ENCODE measurements at regions not wholly inside any gene's neighbourhood (a gene's known extent, or its start where the extent isn't known, plus 50 kb on each side); places are given as distances from the start of the nearest gene placed in this dataset.

- intact Hi-C loops (cut with DNase I) = no loop called here
- peaks cover 5 to 8% of the 10 kb centered on the region in 2 donors for H3K4me1 ChIP-seq
- ATAC-seq (no peak), DNase-seq (no peak)
- TF ChIP-seq CTCF (IDR thresholded peaks at IDR 0.05) = no peak
- H3K36me3 ChIP-seq = no peaks in the 10 kb centered on the region
- peaks cover 0 to 32% of the 10 kb centered on the region in 2 donors for H3K27me3 ChIP-seq
- H3K4me3 ChIP-seq = no peak overlapping the region
- H3K9me3 ChIP-seq = no peaks in the 10 kb centered on the region
- no peak overlapping the region for H3K27ac ChIP-seq
Observed at GRCh38 chr9:95769909-95770433, 105.5 kb upstream of the ERCC6L2 start.

- ATAC-seq (no peak), DNase-seq (no peak)
- H3K27ac ChIP-seq = no peak overlapping the region
- no peak overlapping the region for H3K4me3 ChIP-seq
- TF ChIP-seq CTCF (IDR thresholded peaks at IDR 0.05) = no peak
- peaks cover 5 to 8% of the 10 kb centered on the region in 2 donors for H3K4me1 ChIP-seq
- H3K27me3 ChIP-seq = peaks cover 0 to 32% of the 10 kb centered on the region in 2 donors
- no peaks in the 10 kb centered on the region for H3K36me3 ChIP-seq
- intact Hi-C loops (cut with DNase I) = no loop called here
- H3K9me3 ChIP-seq = no peaks in the 10 kb centered on the region
Observed at GRCh38 chr9:95769473-95769872, 106.0 kb upstream of the ERCC6L2 start.

GRCh38 chr9:95766906-95767305 is 108.6 kb upstream of the ERCC6L2 start:
- DNase-seq (no peak), ATAC-seq (no peak)
- no peak overlapping the region for H3K4me3 ChIP-seq
- no peaks in the 10 kb centered on the region for H3K36me3 ChIP-seq
- peaks cover 0 to 18% of the 10 kb centered on the region in 2 donors for H3K27me3 ChIP-seq
- no peak overlapping the region for H3K27ac ChIP-seq
- H3K4me1 ChIP-seq = peaks cover 3 to 5% of the 10 kb centered on the region in 2 donors
- intact Hi-C loops (cut with DNase I) = no loop called here
- H3K9me3 ChIP-seq = no peaks in the 10 kb centered on the region
- no peak for TF ChIP-seq CTCF (IDR thresholded peaks at IDR 0.05)

- intact Hi-C loops (cut with DNase I) = no loop called here
- H3K4me3 ChIP-seq = no peak overlapping the region
- no peak overlapping the region for H3K27ac ChIP-seq
- no peaks in the 10 kb centered on the region for H3K27me3 ChIP-seq
- H3K9me3 ChIP-seq = no peaks in the 10 kb centered on the region
- no peak for TF ChIP-seq CTCF (IDR thresholded peaks at IDR 0.05)
- H3K36me3 ChIP-seq = no peaks in the 10 kb centered on the region
- no peak for ATAC-seq
- H3K4me1 ChIP-seq = no peaks in the 10 kb centered on the region
- no peak for DNase-seq
Observed at GRCh38 chr9:95764533-95765319, 110.8 kb upstream of the ERCC6L2 start.

- DNase-seq (no peak), ATAC-seq (no peak)
- Histone ChIP-seq H3K4me1 (no peaks in the 10 kb centered on the region), H3K9me3 (no peaks in the 10 kb centered on the region), H3K27me3 (no peaks in the 10 kb centered on the region), H3K27ac (no peak overlapping the region), H3K4me3 (no peak overlapping the region), H3K36me3 (no peaks in the 10 kb centered on the region)
- intact Hi-C loops (cut with DNase I) = no loop called here
- TF ChIP-seq CTCF (IDR thresholded peaks at IDR 0.05) = no peak
Observed at GRCh38 chr9:95763983-95764382, 111.5 kb upstream of the ERCC6L2 start.
